GM21423 (cell line): ENCODE measurements at regions not wholly inside any gene's neighbourhood (a gene's known extent, or its start where the extent isn't known, plus 50 kb on each side); places are given as distances from the start of the nearest gene placed in this dataset.
"Not testable (repeated sequence)": the region's sequence is repeated elsewhere in the genome, so short reads cannot be mapped to it uniquely, and the experiment has no call there.

ENCODE experiments used
- ATAC-seq: cut with Tn5 transposase; IDR thresholded peaks from one replicate; pipeline ENCODE4 v1.9.1; 2021; ENCODE audit warnings: mild to moderate bottlenecking, moderate library complexity; ENCODE audit not compliant: unreplicated experiment

DNA sequence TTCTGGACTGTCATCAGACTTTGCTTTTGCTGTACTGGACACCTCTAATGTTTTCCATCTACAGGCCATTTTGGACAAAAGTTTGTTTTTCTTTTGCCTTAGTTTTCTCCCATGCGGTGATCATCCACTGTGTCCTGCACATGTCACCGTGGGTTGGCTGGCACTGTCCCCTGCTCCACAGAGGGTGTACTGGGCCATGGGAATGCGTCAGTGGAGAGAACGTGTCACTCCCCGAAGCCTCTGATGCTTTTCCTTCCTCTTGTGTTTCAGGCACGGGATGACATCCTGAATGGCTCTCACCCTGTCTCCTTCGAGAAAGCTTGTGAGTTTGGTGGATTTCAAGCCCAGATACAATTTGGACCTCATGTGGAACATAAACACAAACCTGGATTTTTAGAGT lies 385.0 kb upstream of the TPM1 start:
- ATAC-seq = not testable (repeated sequence)

DNA sequence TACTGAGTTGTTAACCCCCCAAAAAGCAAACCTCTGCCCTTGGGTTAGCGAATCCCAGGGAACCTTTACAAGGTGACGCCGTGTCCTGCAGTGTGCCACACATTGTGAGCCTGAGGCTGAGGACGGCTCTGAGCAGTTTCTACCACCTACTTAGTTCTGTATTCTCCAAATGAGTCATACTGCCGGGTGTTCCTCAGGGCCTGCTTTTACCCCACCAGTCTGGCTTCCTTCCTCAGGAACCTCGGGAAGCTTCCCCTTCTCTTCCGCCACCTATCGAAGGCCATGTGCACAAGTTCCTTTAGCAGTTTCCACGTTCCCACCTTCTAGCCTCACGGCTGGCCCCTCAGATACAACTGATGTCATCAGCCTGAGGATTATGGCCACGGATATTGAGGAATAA lies 384.0 kb upstream of the TPM1 start:
- ATAC-seq = no peak

GRCh38 chr15:62663547-62663946 lies 379.0 kb upstream of the TPM1 start:
- no peak for ATAC-seq

DNA sequence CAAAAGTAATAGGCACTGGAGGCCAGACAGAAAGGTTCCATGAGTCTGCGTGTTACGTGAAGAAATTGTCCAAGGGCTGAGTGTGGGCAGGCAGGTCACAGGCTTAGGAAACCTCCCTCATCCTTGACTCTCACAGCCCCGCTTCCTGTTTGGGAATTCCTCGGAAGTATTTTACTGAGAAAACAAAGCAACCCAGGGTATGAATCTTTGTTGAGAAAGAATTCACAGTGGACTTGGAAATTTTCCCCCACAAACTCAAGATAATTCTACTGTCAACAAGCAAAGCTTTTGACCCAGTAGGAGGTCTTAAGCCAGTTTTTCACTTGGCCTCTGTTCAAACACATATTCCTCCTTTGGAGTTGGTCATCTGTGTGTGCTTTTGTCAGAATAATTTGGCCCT lies 377.1 kb upstream of the TPM1 start:
- no peak for ATAC-seq

DNA sequence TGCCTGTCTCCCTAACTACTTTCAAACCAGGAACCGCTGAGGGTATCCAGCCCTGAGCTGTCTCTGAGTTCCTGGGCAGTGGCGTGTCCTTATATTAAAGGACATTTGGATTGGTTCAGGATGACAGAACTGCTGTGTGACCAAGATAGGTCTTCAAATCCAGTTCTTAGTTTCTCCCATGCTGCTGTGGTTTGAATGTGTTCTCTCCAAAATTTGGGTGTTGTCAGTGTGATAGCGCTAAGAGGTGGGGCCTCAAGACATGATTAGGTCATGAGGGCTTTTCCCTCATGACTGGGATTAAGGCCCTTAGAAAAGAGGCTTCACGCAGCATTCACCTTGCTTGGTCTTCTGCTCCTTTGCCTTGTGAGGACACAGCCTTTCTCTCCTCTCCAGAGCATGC lies 376.5 kb upstream of the TPM1 start:
- ATAC-seq = no peak

DNA sequence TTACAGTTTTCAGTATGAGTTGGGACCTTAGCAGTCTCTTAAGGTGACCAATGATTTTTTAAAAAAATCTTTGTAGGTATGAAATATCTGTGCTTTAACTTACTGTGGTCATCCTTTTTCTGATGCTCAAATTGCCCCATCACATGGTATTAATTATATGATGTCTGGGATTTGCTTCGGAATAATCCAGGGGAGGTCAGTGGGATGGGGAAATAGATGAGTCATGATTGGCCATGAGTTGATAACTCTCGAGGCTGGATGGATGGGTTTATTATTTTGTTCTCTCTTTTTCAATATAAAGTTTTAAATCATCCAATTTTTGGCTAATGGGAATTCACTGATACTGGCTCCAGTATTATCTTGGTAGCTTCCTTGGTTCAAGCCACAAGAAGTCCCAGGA lies 370.3 kb upstream of the TPM1 start:
- no peak for ATAC-seq

GRCh38 chr15:62676891-62677290 lies 365.7 kb upstream of the TPM1 start:
- ATAC-seq = no peak

GRCh38 chr15:62681939-62682896 lies 360.3 kb upstream of the TPM1 start:
- ATAC-seq = no peak

DNA sequence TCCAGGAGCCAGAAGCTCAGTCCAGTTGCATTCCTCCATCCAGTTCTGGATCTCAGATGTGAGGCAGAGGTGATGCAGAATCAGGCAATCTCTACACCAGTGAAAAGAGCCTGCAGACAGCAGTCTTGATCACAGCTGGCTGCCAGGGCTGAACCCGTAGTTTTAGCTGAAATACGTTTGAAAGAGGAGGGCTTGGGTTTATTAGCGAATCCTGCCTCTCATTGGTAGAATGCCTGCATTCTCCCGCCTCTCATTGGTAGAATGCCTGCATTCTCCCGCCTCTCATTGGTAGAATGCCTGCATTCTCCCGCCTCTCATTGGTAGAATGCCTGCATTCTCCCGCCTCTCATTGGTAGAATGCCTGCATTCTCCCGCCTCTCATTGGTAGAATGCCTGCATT lies 359.4 kb upstream of the TPM1 start:
- ATAC-seq = not testable (repeated sequence)

GRCh38 chr15:62684123-62684808 lies 358.3 kb upstream of the TPM1 start:
- no peak for ATAC-seq

DNA sequence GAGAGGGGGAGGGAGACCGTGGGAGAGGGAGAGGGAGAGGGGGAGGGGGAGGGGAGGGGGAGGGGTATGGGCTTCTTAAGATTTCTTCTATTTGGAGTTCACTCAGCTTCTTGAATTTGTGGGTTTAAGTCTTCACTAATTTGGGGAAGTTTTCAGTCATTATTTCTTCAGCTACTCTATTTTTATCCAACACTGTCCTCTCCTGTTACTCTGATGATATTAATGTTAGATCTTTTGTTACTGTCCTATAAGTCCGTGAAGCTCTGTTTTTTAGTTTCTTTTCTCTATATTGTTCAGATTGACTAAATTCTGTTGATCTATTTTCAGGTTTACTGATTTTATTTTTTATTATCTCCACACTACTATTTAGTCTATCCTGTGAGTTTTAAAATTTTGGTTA lies 351.5 kb upstream of the TPM1 start:
- no peak for ATAC-seq

GRCh38 chr15:62697636-62698035 lies 344.9 kb upstream of the TPM1 start:
- no peak for ATAC-seq

DNA sequence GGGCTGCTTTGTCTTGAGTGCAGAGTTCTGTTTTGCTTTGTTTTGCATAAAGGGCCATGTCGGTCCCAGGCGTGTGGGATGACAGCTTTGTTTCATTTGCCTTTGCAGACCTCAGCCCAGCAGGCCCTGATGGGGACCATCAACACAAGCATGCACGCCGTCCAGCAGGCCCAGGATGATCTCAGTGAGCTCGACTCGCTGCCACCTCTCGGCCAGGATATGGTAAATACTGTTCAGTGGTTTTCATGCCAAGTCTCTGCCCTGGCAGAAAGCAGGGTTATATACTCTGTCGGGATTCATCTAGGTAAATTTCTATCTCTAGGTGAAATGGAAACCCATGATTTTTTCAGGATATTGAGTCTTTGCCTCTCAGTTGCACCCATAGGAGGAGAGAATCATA lies 343.9 kb upstream of the TPM1 start:
- ATAC-seq = no peak

GRCh38 chr15:62706317-62706716 lies 336.2 kb upstream of the TPM1 start:
- ATAC-seq = no peak

DNA sequence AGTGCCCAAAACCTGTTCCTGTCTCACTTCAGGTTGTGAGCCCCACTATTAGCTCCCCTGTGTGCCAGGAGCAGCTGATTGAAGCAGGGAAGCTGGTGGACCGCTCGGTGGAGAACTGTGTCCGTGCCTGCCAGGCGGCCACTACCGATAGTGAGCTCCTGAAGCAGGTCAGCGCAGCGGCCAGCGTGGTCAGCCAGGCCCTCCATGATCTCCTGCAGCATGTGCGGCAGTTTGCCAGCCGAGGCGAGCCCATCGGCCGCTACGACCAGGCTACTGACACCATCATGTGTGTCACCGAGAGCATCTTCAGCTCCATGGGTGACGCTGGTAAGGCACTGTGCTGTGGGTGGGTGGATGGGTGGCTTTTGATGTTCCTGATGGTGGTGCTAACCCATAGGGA lies 334.1 kb upstream of the TPM1 start:
- no peak for ATAC-seq

- ATAC-seq = no peak
Measured at GRCh38 chr15:62709261-62709660, 333.3 kb upstream of the TPM1 start.

GRCh38 chr15:62711691-62712454 lies 330.7 kb upstream of the TPM1 start:
- no peak for ATAC-seq

GRCh38 chr15:62712455-62712839 lies 330.1 kb upstream of the TPM1 start:
- no peak for ATAC-seq

- ATAC-seq = no peak
Measured at GRCh38 chr15:62715946-62716345, 326.6 kb upstream of the TPM1 start.

DNA sequence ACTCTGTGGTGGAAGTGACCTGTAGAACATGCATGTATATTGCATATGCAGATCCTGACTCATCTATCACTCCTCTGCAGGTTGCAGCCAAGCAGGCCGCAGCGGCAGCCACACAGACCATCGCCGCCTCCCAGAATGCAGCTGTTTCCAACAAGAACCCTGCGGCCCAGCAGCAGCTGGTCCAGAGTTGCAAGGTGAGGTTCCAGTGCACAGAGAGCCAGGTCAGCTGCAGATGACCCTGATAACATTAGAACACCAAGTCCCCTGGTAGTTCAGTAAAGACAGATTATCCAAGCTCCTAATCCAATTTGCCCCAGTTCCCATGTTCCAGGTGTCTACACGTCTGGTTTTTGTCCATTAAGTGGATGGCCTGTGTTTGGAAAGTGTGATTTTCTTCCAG lies 325.1 kb upstream of the TPM1 start:
- ATAC-seq = no peak

DNA sequence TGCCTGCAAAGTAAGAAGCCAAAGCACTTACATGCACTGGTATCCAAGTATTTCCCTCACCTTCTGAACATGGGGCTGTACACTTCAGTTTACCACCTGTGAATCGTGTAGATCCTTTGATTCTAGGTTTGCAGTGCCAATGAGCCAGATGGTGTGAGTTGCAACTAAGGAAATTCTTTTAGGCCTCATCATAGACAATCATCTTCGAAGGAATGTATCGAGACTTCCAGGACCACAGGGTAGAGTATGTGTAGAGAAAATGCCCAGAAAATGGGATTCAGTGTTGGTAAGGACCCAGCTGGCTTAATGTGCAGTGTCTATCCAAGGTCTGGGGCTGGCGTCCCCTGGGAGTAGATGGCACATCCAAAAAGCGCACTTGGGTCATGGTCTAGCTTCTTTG lies 323.2 kb upstream of the TPM1 start:
- no peak for ATAC-seq

DNA sequence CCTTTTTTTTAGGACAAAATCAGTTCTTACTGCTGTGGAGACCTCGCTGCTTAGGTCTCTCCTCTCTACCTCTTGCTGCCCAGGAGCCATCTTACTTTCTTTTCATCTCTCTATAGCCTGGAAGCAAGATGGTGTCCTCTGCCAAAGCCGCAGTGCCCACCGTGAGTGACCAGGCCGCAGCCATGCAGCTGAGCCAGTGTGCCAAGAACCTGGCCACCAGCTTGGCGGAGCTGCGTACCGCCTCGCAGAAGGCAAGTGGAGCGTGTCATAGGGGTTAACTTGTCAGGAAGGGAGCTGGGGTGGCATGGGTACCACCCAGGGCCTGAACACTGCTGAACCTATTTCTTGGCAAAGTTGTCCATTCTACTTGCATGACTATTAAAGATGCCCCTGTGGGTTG lies 320.3 kb upstream of the TPM1 start:
- ATAC-seq = no peak
